GM19455 (cell line): ENCODE measurements at regions not wholly inside any gene's neighbourhood (a gene's known extent, or its start where the extent isn't known, plus 50 kb on each side); places are given as distances from the start of the nearest gene placed in this dataset.
"Not testable (repeated sequence)": the region's sequence is repeated elsewhere in the genome, so short reads cannot be mapped to it uniquely, and the experiment has no call there.

ENCODE experiments used
- ATAC-seq: cut with Tn5 transposase; IDR thresholded peaks from one replicate; pipeline ENCODE4 v1.9.1; 2021; ENCODE audit not compliant: unreplicated experiment

- no peak for ATAC-seq
Observed at GRCh38 chr1:199490769-199491527, 536.6 kb upstream of the NR5A2 start.

GRCh38 chr1:199495432-199495831, 532.1 kb upstream of the NR5A2 start:
- ATAC-seq = no peak

GRCh38 chr1:199498802-199499201, 528.7 kb upstream of the NR5A2 start:
- ATAC-seq = not testable (repeated sequence)

GRCh38 chr1:199508072-199508471, 519.4 kb upstream of the NR5A2 start:
- no peak for ATAC-seq

GRCh38 chr1:199508653-199509052, 518.9 kb upstream of the NR5A2 start:
- no peak for ATAC-seq

- ATAC-seq = no peak
Observed at GRCh38 chr1:199509456-199509855, 518.1 kb upstream of the NR5A2 start.

- no peak for ATAC-seq
Observed at GRCh38 chr1:199510314-199510713, 517.2 kb upstream of the NR5A2 start.

- ATAC-seq = no peak
Observed at GRCh38 chr1:199512037-199512710, 515.3 kb upstream of the NR5A2 start.

GRCh38 chr1:199515261-199515660, 512.2 kb upstream of the NR5A2 start:
- ATAC-seq = no peak

- no peak for ATAC-seq
Observed at GRCh38 chr1:199522338-199522737, 505.2 kb upstream of the NR5A2 start.

GRCh38 chr1:199522936-199523335, 504.6 kb upstream of the NR5A2 start:
- ATAC-seq = no peak

GRCh38 chr1:199529324-199529723, 498.2 kb upstream of the NR5A2 start:
- ATAC-seq = no peak

- not testable (repeated sequence) for ATAC-seq
Observed at GRCh38 chr1:199533361-199533760, 494.1 kb upstream of the NR5A2 start.

- no peak for ATAC-seq
Observed at GRCh38 chr1:199545780-199546179, 481.7 kb upstream of the NR5A2 start.

GRCh38 chr1:199546323-199546722, 481.2 kb upstream of the NR5A2 start:
- no peak for ATAC-seq

- ATAC-seq = no peak
Observed at GRCh38 chr1:199549421-199549820, 478.1 kb upstream of the NR5A2 start.

- ATAC-seq = no peak
Observed at GRCh38 chr1:199550199-199551065, 477.1 kb upstream of the NR5A2 start.

- no peak for ATAC-seq
Observed at GRCh38 chr1:199551967-199552565, 475.4 kb upstream of the NR5A2 start.

- no peak for ATAC-seq
Observed at GRCh38 chr1:199553104-199553503, 474.4 kb upstream of the NR5A2 start.

- no peak for ATAC-seq
Observed at GRCh38 chr1:199561334-199561733, 466.2 kb upstream of the NR5A2 start.

- ATAC-seq = no peak
Observed at GRCh38 chr1:199573047-199573446, 454.5 kb upstream of the NR5A2 start.
